GM23248 (cell line): ENCODE measurements at regions not wholly inside any gene's neighbourhood (a gene's known extent, or its start where the extent isn't known, plus 50 kb on each side); places are given as distances from the start of the nearest gene placed in this dataset.

Experiments used
- DNase-seq: peaks from one replicate; pipeline ENCODE4 v3.0.0-alpha.2; 2015
- H2AFZ ChIP-seq: fragments of 200-600 bp; sonication (generic); 2 replicates; pipeline ENCODE4 v1.6.1; 2016; ENCODE audit warnings: antibody characterized with exemption
- H3F3A ChIP-seq: fragments of 200-600 bp; sonication (generic); 2 replicates; pipeline ENCODE4 v1.6.1; 2016; ENCODE audit warnings: mild to moderate bottlenecking, antibody characterized with exemption, mixed run types; ENCODE audit not compliant: insufficient read depth
- H3K27ac ChIP-seq: fragments of 200-600 bp; sonication (generic); 2 replicates; pipeline ENCODE4 v1.5.1; 2016; ENCODE audit warnings: mild to moderate bottlenecking
- H3K27me3 ChIP-seq: fragments of 200-600 bp; sonication (generic); replicated peaks from 2 replicates; pipeline ENCODE4 v1.6.1; 2016; ENCODE audit warnings: mild to moderate bottlenecking; ENCODE audit not compliant: insufficient read depth
- H3K36me3 ChIP-seq: fragments of 200-600 bp; sonication (generic); 2 replicates; pipeline ENCODE4 v1.6.1; 2016; ENCODE audit warnings: low read depth, mild to moderate bottlenecking
- H3K4me1 ChIP-seq: fragments of 200-600 bp; sonication (generic); 2 replicates; pipeline ENCODE4 v1.6.1; 2016; ENCODE audit warnings: mild to moderate bottlenecking; ENCODE audit not compliant: insufficient read depth
- H3K4me2 ChIP-seq: fragments of 200-600 bp; sonication (generic); one replicate; pipeline ENCODE4 v1.6.1; 2016; ENCODE audit warnings: mild to moderate bottlenecking; ENCODE audit not compliant: unreplicated experiment
- H3K4me3 ChIP-seq: fragments of 200-600 bp; sonication (generic); 2 replicates; pipeline ENCODE4 v1.5.1; 2016; ENCODE audit warnings: mild to moderate bottlenecking
- H3K79me2 ChIP-seq: fragments of 200-600 bp; sonication (generic); 2 replicates; pipeline ENCODE4 v1.6.1; 2016; ENCODE audit warnings: mild to moderate bottlenecking; ENCODE audit not compliant: insufficient read depth
- H3K9ac ChIP-seq: fragments of 200-600 bp; sonication (generic); 2 replicates; pipeline ENCODE4 v1.6.1; 2016; ENCODE audit warnings: mild to moderate bottlenecking
- H3K9me2 ChIP-seq: fragments of 200-600 bp; sonication (generic); 2 replicates; pipeline ENCODE4 v1.6.1; 2016; ENCODE audit warnings: mixed run types, mild to moderate bottlenecking, moderate library complexity; ENCODE audit not compliant: insufficient read depth
- H3K9me3 ChIP-seq: fragments of 200-600 bp; sonication (generic); one replicate; pipeline ENCODE4 v1.6.1; 2017; ENCODE audit warnings: low read depth
- H4K20me1 ChIP-seq: fragments of 200-600 bp; sonication (generic); 2 replicates; pipeline ENCODE4 v1.6.0; 2016; ENCODE audit not compliant: insufficient read depth
- EZH2 ChIP-seq: fragments of 200-600 bp; sonication (generic); IDR thresholded peaks from 2 replicates; pipeline ENCODE4 v1.6.1; 2018; ENCODE audit warnings: antibody characterized with exemption, mild to moderate bottlenecking; ENCODE audit not compliant: insufficient read depth, poor library complexity, severe bottlenecking
- EZH2phosphoT487 ChIP-seq: fragments of 200-600 bp; sonication (generic); IDR thresholded peaks from 2 replicates; pipeline ENCODE4 v1.6.1; 2018; ENCODE audit warnings: antibody characterized with exemption, moderate library complexity, mild to moderate bottlenecking, low read depth; ENCODE audit not compliant: insufficient read depth
- WGBS, 2 experiments: methylation state at CpG; one replicate each; pipeline ENCODE4 v1.1.6; 2015 to 2017; ENCODE audit warnings: low lambda C conversion rate in 2 of 2, low coverage in 1 of 2; ENCODE audit errors: missing lambda C conversion rate in 2 of 2; 5-methylcytosine and 5-hydroxymethylcytosine counted together
- in situ Hi-C: fragments of 300-500 bp; cut with MboI; formaldehyde crosslinking; loops from 2 replicates; pipeline ENCODE4 v1.15.0; 2020

GRCh38 chr14:58793131-58793740 is 155.5 kb downstream of the DACT1 start:
- 81 to 90% methylated on average over 4 of the region's 4 CpGs for WGBS, 2 experiments
- H3K27ac ChIP-seq, result no peak overlapping the region
- no peak for DNase-seq

DNA sequence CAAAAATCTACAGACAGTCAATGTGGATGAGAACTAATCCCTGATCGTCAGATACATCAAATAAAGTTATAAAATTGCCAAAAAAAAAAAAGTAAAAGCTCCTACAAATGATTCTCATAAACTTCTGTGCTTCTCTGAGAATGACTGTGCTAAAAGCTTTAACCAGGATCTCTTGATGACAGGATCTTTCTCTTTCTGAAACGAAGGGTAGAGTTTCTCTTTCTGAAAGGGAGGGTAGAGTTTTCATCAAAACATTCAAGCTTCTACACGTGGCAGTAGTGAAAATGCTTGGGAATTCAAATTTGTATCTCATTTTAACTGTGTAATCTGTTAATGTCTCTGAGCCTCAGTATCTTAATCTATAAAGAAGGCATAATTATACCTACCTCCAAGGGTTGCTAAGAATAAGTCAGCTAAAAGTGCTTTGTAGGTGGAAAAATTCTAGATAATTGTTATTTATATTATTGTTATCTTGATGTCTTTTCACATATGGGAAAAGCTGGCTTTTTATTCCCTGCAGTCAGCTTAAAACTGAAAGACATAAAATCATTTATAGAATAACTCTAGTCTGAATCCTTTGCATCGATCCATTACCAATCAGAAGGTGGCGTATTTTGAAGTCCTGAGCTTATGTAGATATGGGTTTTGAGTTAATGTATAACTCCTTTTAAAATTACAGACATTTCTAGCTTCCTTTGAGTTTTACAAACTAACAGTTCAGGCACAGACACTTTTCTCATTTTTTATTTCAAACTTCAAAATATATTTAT is 157.4 kb downstream of the DACT1 start:
- H3F3A ChIP-seq, result no peaks in the 10 kb centered on the region
- H3K4me1 ChIP-seq, result no peaks in the 10 kb centered on the region
- H3K27me3 ChIP-seq, result no peaks in the 10 kb centered on the region; the same call in 1 of the 2 replicates
- H4K20me1 ChIP-seq, result no peaks in the 10 kb centered on the region
- H2AFZ ChIP-seq, result no peak overlapping the region
- no peaks in the 10 kb centered on the region for H3K36me3 ChIP-seq
- no peak for DNase-seq
- H3K9ac ChIP-seq, result no peak overlapping the region
- H3K9me2 ChIP-seq, result no peaks in the 10 kb centered on the region
- in situ Hi-C loops, result no loop called here
- no peaks in the 10 kb centered on the region for H3K79me2 ChIP-seq
- 48 to 56% methylated on average over 5 of the region's 5 CpGs for WGBS, 2 experiments
- H3K9me3 ChIP-seq, result no peaks in the 10 kb centered on the region
- no peak overlapping the region for H3K27ac ChIP-seq
- TF ChIP-seq EZH2 (no peak), EZH2phosphoT487 (no peak)
- H3K4me2 ChIP-seq, result no peak overlapping the region
- no peak overlapping the region for H3K4me3 ChIP-seq

More at GRCh38 chr14:58793131-58793740, 155.5 kb downstream of the DACT1 start:
- no peak overlapping the region for H3K4me2 ChIP-seq
- H3K9me2 ChIP-seq, result no peaks in the 10 kb centered on the region
- no peaks in the 10 kb centered on the region for H3F3A ChIP-seq
- H3K36me3 ChIP-seq, result no peaks in the 10 kb centered on the region
- in situ Hi-C loops, result no loop called here
- no peaks in the 10 kb centered on the region for H3K79me2 ChIP-seq
- no peak overlapping the region for H3K9ac ChIP-seq
- no peaks in the 10 kb centered on the region for H3K4me1 ChIP-seq
- peaks cover 3% of the 10 kb centered on the region; the same call in 1 of the 2 replicates for H3K27me3 ChIP-seq
- no peak overlapping the region for H3K4me3 ChIP-seq
- no peak overlapping the region for H2AFZ ChIP-seq
- TF ChIP-seq EZH2, result no peak
- TF ChIP-seq EZH2phosphoT487, result no peak
- no peaks in the 10 kb centered on the region for H4K20me1 ChIP-seq
- H3K9me3 ChIP-seq, result no peaks in the 10 kb centered on the region

DNA sequence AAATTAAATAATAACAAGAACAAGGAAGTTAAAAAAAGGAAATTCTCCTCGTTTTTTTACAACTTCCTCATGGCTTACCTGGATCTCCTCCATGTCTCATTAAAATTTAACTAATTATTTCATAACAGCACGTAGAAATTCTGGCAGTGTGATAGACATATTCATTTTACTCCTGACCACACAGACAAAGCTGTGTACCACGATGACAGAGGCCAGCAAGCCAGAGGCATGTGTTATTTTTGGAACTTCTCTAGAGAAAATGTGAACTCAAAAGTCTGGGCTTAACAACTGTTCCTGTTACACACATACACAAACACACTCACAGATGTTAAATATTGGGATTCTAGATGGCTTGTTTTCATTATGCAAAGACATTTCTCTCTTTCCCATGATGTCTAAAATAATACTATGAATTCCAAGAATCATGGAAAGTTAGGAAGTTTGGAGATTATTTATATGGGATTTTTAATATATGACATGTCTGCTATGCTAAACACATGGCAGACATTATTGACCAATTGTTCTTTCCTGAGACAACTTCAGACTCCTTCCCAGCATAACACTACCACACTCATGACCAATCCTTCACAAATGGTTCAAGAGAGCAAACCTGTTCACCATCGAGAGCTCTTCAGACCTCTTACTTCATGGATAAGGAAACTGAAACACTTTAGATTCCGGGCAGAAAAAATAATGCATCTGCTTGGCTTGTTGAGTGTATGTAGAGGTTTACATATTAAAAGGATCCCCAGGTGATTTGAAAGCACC is 158.7 kb downstream of the DACT1 start:
- H3K27ac ChIP-seq, result no peak overlapping the region
- H3K4me2 ChIP-seq, result no peak overlapping the region
- no peak for DNase-seq
- no peaks in the 10 kb centered on the region for H3K9me3 ChIP-seq
- H4K20me1 ChIP-seq, result no peaks in the 10 kb centered on the region
- H3K27me3 ChIP-seq, result no peaks in the 10 kb centered on the region; the same call in 1 of the 2 replicates
- in situ Hi-C loops, result no loop called here
- H3K79me2 ChIP-seq, result no peaks in the 10 kb centered on the region
- no peak for TF ChIP-seq EZH2
- no peak for TF ChIP-seq EZH2phosphoT487
- H3K4me3 ChIP-seq, result no peak overlapping the region
- H3K9ac ChIP-seq, result no peak overlapping the region
- WGBS, 2 experiments, result 38 to 41% methylated on average over 5 of the region's 5 CpGs
- no peaks in the 10 kb centered on the region for H3K36me3 ChIP-seq
- no peaks in the 10 kb centered on the region for H3K9me2 ChIP-seq
- no peaks in the 10 kb centered on the region for H3F3A ChIP-seq
- no peaks in the 10 kb centered on the region for H3K4me1 ChIP-seq
- no peak overlapping the region for H2AFZ ChIP-seq

- H3K9me3 ChIP-seq, result no peaks in the 10 kb centered on the region
- H3K4me2 ChIP-seq, result no peak overlapping the region
- H3K36me3 ChIP-seq, result no peaks in the 10 kb centered on the region
- H3K27ac ChIP-seq, result no peak overlapping the region
- in situ Hi-C loops, result no loop called here
- TF ChIP-seq EZH2, result no peak
- TF ChIP-seq EZH2phosphoT487, result no peak
- DNase-seq, result no peak
- H3F3A ChIP-seq, result no peaks in the 10 kb centered on the region
- H3K4me3 ChIP-seq, result no peak overlapping the region
- H3K9ac ChIP-seq, result no peak overlapping the region
- no peaks in the 10 kb centered on the region for H3K4me1 ChIP-seq
- H3K27me3 ChIP-seq, result no peaks in the 10 kb centered on the region; the same call in 1 of the 2 replicates
- H2AFZ ChIP-seq, result no peak overlapping the region
- no peaks in the 10 kb centered on the region for H3K79me2 ChIP-seq
- H3K9me2 ChIP-seq, result no peaks in the 10 kb centered on the region
- 68 to 77% methylated on average over 4 of the region's 4 CpGs for WGBS, 2 experiments
- H4K20me1 ChIP-seq, result no peaks in the 10 kb centered on the region
These were observed 159.3 kb downstream of the DACT1 start for GRCh38 chr14:58797010-58797429.
